ENCODE measurements at regions not wholly inside any gene's neighbourhood (a gene's known extent, or its start where the extent isn't known, plus 50 kb on each side); places are given as distances from the start of the nearest gene placed in this dataset.
A peak's percentile ranks its signal among the peaks of the same experiment; 100 is the strongest.

- peak; percentile 4 for DNase-seq
These were observed 292.3 kb downstream of the KBTBD8 start for GRCh38 chr3:67290438-67290837.

DNA sequence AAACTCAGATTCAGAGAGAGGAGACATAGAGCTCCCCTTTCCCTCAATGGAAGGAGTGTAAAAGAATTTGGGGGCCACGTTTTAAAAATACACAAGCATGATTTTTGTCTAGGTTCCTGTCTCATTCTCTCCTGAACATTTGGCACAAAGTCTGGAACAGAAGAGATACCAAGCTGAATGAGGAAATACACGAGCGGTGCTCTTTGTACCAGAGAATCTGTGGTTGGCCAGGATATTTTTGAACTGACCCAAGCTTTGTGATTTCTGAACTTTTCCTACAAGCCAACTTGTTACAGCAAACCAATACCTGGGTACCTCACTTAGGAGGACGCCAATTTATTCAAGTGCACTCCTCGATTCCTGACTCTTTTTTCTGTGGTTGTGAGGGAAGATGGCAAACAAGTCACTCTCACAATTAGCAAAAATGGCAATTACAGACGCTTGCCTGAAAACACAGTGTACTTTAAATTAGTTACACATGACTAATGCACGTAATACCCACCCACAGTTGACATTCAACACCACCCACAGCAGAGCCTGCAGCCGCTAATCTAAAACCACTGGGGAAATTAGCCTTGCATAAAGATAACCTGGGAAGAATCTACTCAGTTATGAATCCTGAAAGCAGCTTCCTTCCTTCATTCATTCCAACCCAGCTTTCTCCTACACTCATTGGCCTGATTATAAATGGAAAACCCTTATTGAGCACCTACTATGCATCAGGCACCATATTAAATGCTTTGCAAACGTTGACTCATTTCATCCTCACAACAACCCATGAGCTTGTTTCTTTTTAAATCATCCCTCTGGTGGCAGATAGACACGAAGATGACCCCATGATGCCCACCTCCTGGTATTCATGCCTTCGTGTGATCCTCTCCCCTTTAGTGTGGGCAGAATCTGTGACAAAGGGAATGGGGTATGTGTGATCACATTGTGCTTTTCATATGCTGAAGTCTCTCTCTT is 293.5 kb downstream of the KBTBD8 start:
- no peak for DNase-seq

GRCh38 chr3:67292356-67293121 is 294.4 kb downstream of the KBTBD8 start:
- no peak for DNase-seq

- DNase-seq, result no peak
These were observed 296.2 kb downstream of the KBTBD8 start for GRCh38 chr3:67294341-67294740.

DNA sequence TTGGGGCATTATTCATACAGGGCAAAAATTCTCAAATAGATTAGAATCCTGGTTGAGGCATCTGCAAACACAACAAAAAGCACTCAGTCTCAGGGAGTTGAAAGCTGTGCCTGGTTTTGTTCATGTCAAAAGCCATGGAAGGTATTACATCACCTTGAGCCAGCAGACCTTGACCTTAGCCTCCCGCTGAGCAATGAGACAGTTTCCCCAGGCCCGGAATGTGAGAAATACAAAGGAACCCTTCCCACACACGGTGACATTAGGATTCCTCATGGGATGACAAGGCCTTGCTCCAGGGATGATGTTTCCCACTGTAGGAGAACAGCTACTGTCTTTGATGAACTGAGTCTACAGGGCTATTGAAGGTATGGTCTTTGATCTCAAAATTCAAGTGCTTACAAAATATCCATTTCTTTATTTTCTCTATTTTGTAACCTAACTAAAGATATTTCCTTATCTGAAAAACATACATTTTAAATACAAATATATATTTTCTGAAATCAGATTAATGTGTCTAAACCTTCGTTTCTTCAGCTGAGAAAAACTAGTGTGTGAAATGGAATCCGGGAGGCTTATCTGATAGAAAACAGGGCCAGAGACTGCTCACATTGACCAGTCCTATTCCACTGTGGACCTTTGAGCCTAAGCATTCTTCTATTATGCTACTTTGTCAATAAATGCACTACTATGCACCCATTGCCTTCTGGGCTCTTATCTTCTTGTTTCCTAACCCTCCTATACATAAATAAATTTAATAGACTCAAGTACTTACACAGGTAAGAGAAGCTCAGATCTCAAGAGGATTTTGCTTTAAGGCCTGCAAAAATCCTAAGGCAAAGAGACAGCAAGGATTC is 298.2 kb downstream of the KBTBD8 start:
- DNase-seq, result no peak

- DNase-seq, result no peak
These were observed 299.8 kb downstream of the KBTBD8 start for GRCh38 chr3:67297715-67298475.

GRCh38 chr3:67301556-67301955 is 303.4 kb downstream of the KBTBD8 start:
- DNase-seq, result no peak

DNA sequence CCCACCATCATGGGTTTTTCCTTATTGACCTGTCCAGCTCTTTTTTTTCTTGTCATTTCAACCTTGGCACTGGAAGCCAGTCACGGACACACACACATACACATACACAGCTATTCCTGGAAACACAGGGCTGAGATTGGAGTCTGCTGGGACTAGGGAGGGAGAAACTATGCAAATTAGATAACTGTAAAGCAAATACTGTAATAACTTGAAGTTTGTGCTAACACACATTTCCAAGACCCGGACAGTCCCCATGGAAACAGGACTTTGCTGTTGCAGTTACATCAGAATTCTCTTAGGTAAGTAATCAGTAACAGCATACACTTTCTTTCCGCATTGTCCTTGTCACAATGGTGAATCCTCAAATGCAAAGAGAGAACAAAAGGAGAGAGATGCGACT is 304.4 kb downstream of the KBTBD8 start:
- no peak for DNase-seq

- no peak for DNase-seq
These were observed 307.1 kb downstream of the KBTBD8 start for GRCh38 chr3:67305160-67305559.

DNA sequence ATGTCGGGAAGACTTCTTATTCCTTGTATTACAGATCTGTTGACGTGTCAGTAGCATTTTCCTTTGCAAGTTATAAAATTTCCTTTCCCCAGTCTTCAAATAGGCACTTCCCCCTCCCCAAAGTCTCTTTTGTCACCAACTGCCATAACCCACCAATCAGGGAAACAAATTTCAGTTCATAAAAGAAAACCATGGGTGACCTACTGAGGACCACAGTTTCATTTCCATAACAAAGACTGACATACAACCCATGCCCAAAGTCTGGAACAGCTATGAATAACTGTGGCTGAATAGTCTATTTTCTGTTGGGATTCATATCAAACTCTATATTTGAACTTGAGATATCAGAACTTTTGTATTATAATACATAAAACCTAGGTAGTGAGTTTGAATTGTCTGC is 307.8 kb downstream of the KBTBD8 start:
- DNase-seq, result no peak

GRCh38 chr3:67311440-67311839 is 313.3 kb downstream of the KBTBD8 start:
- no peak for DNase-seq

DNA sequence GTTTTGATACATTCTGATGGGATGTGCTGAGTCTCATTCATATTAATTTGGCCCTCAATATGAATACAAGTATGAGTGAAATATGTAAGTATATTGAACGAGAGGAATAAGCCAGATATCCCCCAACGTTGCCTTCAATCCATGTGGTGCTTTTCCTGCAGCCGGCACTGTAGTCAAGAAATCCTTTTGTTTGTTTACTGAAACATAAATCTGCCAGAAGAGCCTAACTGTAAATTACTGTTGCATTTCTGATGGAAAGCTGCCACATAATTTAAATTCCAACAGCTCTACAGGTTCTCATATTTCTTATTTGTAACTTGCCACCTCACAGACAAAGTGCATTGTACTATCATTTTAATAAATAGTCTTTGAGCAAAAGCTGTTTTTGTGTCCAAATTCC is 314.0 kb downstream of the KBTBD8 start:
- DNase-seq, result no peak

DNA sequence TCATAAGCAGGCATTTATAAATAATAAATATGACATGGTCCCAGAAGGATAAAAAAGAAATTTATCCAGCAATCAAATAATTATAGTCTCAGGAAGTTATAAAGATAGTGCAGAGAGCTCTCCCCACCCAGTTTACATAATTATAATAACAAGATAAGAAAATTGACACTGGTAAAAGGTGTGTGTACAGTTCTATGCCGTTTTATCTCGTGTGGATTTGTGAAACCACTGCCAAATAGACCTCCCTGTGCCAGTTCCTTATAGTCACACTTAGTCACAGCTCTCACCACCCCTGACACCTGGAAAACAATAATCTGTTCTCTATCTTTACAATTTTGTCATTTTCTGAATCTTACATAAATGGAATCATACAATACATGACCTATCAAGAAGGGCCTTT is 320.1 kb downstream of the KBTBD8 start:
- DNase-seq, result no peak

DNA sequence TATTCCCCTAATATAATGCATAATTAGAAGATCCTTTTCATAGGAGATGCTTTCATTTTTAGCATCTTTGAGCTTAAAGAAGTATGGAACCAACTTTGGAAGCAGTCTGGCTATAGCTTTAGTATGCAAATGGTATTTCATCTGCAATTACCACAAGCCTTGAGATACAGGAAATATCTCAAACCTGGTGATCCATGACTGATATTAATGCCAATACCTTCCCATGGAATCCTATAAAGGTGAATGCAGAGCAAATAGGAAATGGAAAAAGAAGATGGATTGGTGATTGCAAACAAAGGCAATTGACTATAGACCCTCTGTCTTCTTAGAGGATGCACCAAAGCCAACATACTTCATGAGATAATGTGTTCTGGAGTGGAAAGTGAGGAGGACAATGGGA is 326.4 kb downstream of the KBTBD8 start:
- no peak for DNase-seq

All from hindlimb muscle (tissue), 1 donor.